ENCODE measurements at regions not wholly inside any gene's neighbourhood (a gene's known extent, or its start where the extent isn't known, plus 50 kb on each side); places are given as distances from the start of the nearest gene placed in this dataset.

- no peak overlapping the region for H3K4me3 ChIP-seq (ENCODE audit: low read length)
- no peaks in the 10 kb centered on the region for H3K27me3 ChIP-seq (ENCODE audit: insufficient read depth, low read length)
- no peaks in the 10 kb centered on the region for H3K4me1 ChIP-seq (ENCODE audit: insufficient read depth, low read length)
- no peak overlapping the region for H2AFZ ChIP-seq (ENCODE audit: low read depth, low read length)
- no peaks in the 10 kb centered on the region for H3K9me3 ChIP-seq (ENCODE audit: low read length)
- H3K36me3 ChIP-seq (ENCODE audit: insufficient read depth, low read length): no peaks in the 10 kb centered on the region
Observed at GRCh38 chr6:91366781-91367180, 779.9 kb upstream of the MAP3K7 start.

GRCh38 chr6:91358986-91359385, 772.1 kb upstream of the MAP3K7 start:
- H3K4me1 ChIP-seq (ENCODE audit: insufficient read depth, low read length): no peaks in the 10 kb centered on the region

GRCh38 chr6:91352878-91353277, 766.0 kb upstream of the MAP3K7 start:
- H3K27me3 ChIP-seq (ENCODE audit: insufficient read depth, low read length): no peaks in the 10 kb centered on the region
- no peaks in the 10 kb centered on the region for H3K36me3 ChIP-seq (ENCODE audit: insufficient read depth, low read length)
- no peak overlapping the region for H2AFZ ChIP-seq (ENCODE audit: low read depth, low read length)
- no peaks in the 10 kb centered on the region for H3K4me1 ChIP-seq (ENCODE audit: insufficient read depth, low read length)
- H3K4me3 ChIP-seq (ENCODE audit: low read length): no peak overlapping the region
- H3K9me3 ChIP-seq (ENCODE audit: low read length): no peaks in the 10 kb centered on the region

More at GRCh38 chr6:91358986-91359385, 772.1 kb upstream of the MAP3K7 start:
- H3K9me3 ChIP-seq (ENCODE audit: low read length): no peaks in the 10 kb centered on the region
- no peak overlapping the region for H2AFZ ChIP-seq (ENCODE audit: low read depth, low read length)
- no peaks in the 10 kb centered on the region for H3K36me3 ChIP-seq (ENCODE audit: insufficient read depth, low read length)
- no peak overlapping the region for H3K4me3 ChIP-seq (ENCODE audit: low read length)
- no peaks in the 10 kb centered on the region for H3K27me3 ChIP-seq (ENCODE audit: insufficient read depth, low read length)

- no peaks in the 10 kb centered on the region for H3K27me3 ChIP-seq (ENCODE audit: insufficient read depth, low read length)
- no peaks in the 10 kb centered on the region for H3K36me3 ChIP-seq (ENCODE audit: insufficient read depth, low read length)
- no peak overlapping the region for H3K4me3 ChIP-seq (ENCODE audit: low read length)
- H3K9me3 ChIP-seq (ENCODE audit: low read length): no peaks in the 10 kb centered on the region
- no peaks in the 10 kb centered on the region for H3K4me1 ChIP-seq (ENCODE audit: insufficient read depth, low read length)
- no peak overlapping the region for H2AFZ ChIP-seq (ENCODE audit: low read depth, low read length)
Observed at GRCh38 chr6:91352321-91352720, 765.4 kb upstream of the MAP3K7 start.

GRCh38 chr6:91350146-91350908, 763.5 kb upstream of the MAP3K7 start:
- Histone ChIP-seq H3K9me3 (ENCODE audit: low read length) (no peaks in the 10 kb centered on the region), H3K27me3 (ENCODE audit: insufficient read depth, low read length) (no peaks in the 10 kb centered on the region), H3K36me3 (ENCODE audit: insufficient read depth, low read length) (no peaks in the 10 kb centered on the region), H3K4me3 (ENCODE audit: low read length) (no peak overlapping the region), H3K4me1 (ENCODE audit: insufficient read depth, low read length) (no peaks in the 10 kb centered on the region), H2AFZ (ENCODE audit: low read depth, low read length) (no peak overlapping the region)

- Histone ChIP-seq H2AFZ (ENCODE audit: low read depth, low read length) (no peak overlapping the region), H3K4me1 (ENCODE audit: insufficient read depth, low read length) (peaks cover 3% of the 10 kb centered on the region), H3K9me3 (ENCODE audit: low read length) (no peaks in the 10 kb centered on the region)
Observed at GRCh38 chr6:91341473-91341872, 754.6 kb upstream of the MAP3K7 start.

GRCh38 chr6:91340896-91341395, 754.1 kb upstream of the MAP3K7 start:
- no peaks in the 10 kb centered on the region for H3K36me3 ChIP-seq (ENCODE audit: insufficient read depth, low read length)
- no peaks in the 10 kb centered on the region for H3K9me3 ChIP-seq (ENCODE audit: low read length)
- no peak overlapping the region for H3K4me3 ChIP-seq (ENCODE audit: low read length)
- H3K27me3 ChIP-seq (ENCODE audit: insufficient read depth, low read length): no peaks in the 10 kb centered on the region
- H3K4me1 ChIP-seq (ENCODE audit: insufficient read depth, low read length): peaks cover 3% of the 10 kb centered on the region
- no peak overlapping the region for H2AFZ ChIP-seq (ENCODE audit: low read depth, low read length)

More at GRCh38 chr6:91341473-91341872, 754.6 kb upstream of the MAP3K7 start:
- Histone ChIP-seq H3K4me3 (ENCODE audit: low read length) (no peak overlapping the region), H3K36me3 (ENCODE audit: insufficient read depth, low read length) (no peaks in the 10 kb centered on the region), H3K27me3 (ENCODE audit: insufficient read depth, low read length) (no peaks in the 10 kb centered on the region)

GRCh38 chr6:91337967-91338366, 751.1 kb upstream of the MAP3K7 start:
- no peaks in the 10 kb centered on the region for H3K36me3 ChIP-seq (ENCODE audit: insufficient read depth, low read length)
- H3K27me3 ChIP-seq (ENCODE audit: insufficient read depth, low read length): no peaks in the 10 kb centered on the region
- H3K4me1 ChIP-seq (ENCODE audit: insufficient read depth, low read length): peaks cover 3% of the 10 kb centered on the region
- no peak overlapping the region for H2AFZ ChIP-seq (ENCODE audit: low read depth, low read length)
- no peak overlapping the region for H3K4me3 ChIP-seq (ENCODE audit: low read length)
- no peaks in the 10 kb centered on the region for H3K9me3 ChIP-seq (ENCODE audit: low read length)

GRCh38 chr6:91330896-91331295, 744.0 kb upstream of the MAP3K7 start:
- H3K9me3 ChIP-seq (ENCODE audit: low read length): no peaks in the 10 kb centered on the region
- no peaks in the 10 kb centered on the region for H3K36me3 ChIP-seq (ENCODE audit: insufficient read depth, low read length)
- H3K27me3 ChIP-seq (ENCODE audit: insufficient read depth, low read length): no peaks in the 10 kb centered on the region
- no peak overlapping the region for H3K4me3 ChIP-seq (ENCODE audit: low read length)
- H2AFZ ChIP-seq (ENCODE audit: low read depth, low read length): no peak overlapping the region
- H3K4me1 ChIP-seq (ENCODE audit: insufficient read depth, low read length): no peaks in the 10 kb centered on the region

GRCh38 chr6:91328241-91328640, 741.4 kb upstream of the MAP3K7 start:
- no peaks in the 10 kb centered on the region for H3K36me3 ChIP-seq (ENCODE audit: insufficient read depth, low read length)
- no peaks in the 10 kb centered on the region for H3K9me3 ChIP-seq (ENCODE audit: low read length)
- no peak overlapping the region for H3K4me3 ChIP-seq (ENCODE audit: low read length)
- H2AFZ ChIP-seq (ENCODE audit: low read depth, low read length): no peak overlapping the region
- H3K27me3 ChIP-seq (ENCODE audit: insufficient read depth, low read length): no peaks in the 10 kb centered on the region
- no peaks in the 10 kb centered on the region for H3K4me1 ChIP-seq (ENCODE audit: insufficient read depth, low read length)

- Histone ChIP-seq H3K4me1 (ENCODE audit: insufficient read depth, low read length) (no peaks in the 10 kb centered on the region), H3K9me3 (ENCODE audit: low read length) (no peaks in the 10 kb centered on the region), H3K4me3 (ENCODE audit: low read length) (no peak overlapping the region), H2AFZ (ENCODE audit: low read depth, low read length) (no peak overlapping the region), H3K27me3 (ENCODE audit: insufficient read depth, low read length) (no peaks in the 10 kb centered on the region), H3K36me3 (ENCODE audit: insufficient read depth, low read length) (no peaks in the 10 kb centered on the region)
Observed at GRCh38 chr6:91324711-91325110, 737.8 kb upstream of the MAP3K7 start.

- H3K36me3 ChIP-seq (ENCODE audit: insufficient read depth, low read length): no peaks in the 10 kb centered on the region
- H3K4me1 ChIP-seq (ENCODE audit: insufficient read depth, low read length): no peaks in the 10 kb centered on the region
- H3K4me3 ChIP-seq (ENCODE audit: low read length): no peak overlapping the region
- H2AFZ ChIP-seq (ENCODE audit: low read depth, low read length): no peak overlapping the region
- H3K9me3 ChIP-seq (ENCODE audit: low read length): no peaks in the 10 kb centered on the region
- no peaks in the 10 kb centered on the region for H3K27me3 ChIP-seq (ENCODE audit: insufficient read depth, low read length)
Observed at GRCh38 chr6:91317984-91318383, 731.1 kb upstream of the MAP3K7 start.

- Histone ChIP-seq H3K9me3 (ENCODE audit: low read length) (no peaks in the 10 kb centered on the region), H3K36me3 (ENCODE audit: insufficient read depth, low read length) (no peaks in the 10 kb centered on the region), H2AFZ (ENCODE audit: low read depth, low read length) (no peak overlapping the region), H3K27me3 (ENCODE audit: insufficient read depth, low read length) (no peaks in the 10 kb centered on the region), H3K4me3 (ENCODE audit: low read length) (no peak overlapping the region), H3K4me1 (ENCODE audit: insufficient read depth, low read length) (no peaks in the 10 kb centered on the region)
Observed at GRCh38 chr6:91317247-91317835, 730.5 kb upstream of the MAP3K7 start.

Data from neuron (in vitro differentiated cells).